ENCODE measurements at regions not wholly inside any gene's neighbourhood (a gene's known extent, or its start where the extent isn't known, plus 50 kb on each side); places are given as distances from the start of the nearest gene placed in this dataset.

DNA sequence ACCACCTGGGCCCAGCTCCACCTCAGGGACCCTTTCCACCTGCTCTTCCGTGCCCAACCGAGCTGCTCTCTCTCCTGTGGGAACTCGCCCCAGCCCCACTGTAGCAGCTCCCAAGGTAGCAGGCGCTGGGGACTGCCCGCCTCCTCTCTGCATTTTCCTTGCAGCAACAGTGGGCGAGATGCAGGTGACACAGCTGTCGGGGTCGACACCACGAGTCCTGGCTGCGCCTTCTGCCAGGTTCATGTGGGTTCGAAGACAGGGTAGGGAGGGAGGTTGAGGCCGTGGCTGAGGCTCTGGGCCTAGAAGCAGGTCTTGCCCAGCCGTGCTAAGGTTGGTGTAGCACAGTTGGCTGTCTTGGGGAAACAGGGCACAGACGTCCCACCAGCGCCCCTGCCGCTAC lies 245.2 kb upstream of the FSTL5 start:
- Histone ChIP-seq H3K9me3 (replicated peaks; ENCODE audit: insufficient read depth, low read length) (no peaks in the 10 kb centered on the region), H3K79me2 (ENCODE audit: low read length) (no peaks in the 10 kb centered on the region), H4K20me1 (ENCODE audit: insufficient read depth, low read length) (no peaks in the 10 kb centered on the region), H3K9ac (ENCODE audit: low read length) (no peak overlapping the region), H2AFZ (ENCODE audit: low read length) (no peak overlapping the region), H3K4me2 (ENCODE audit: low read depth, low read length) (no peak overlapping the region), H3F3A (ENCODE audit: insufficient read depth, low read length) (no peaks in the 10 kb centered on the region), H3K4me3 (ENCODE audit: low read length) (no peak overlapping the region), H3K4me1 (ENCODE audit: low read length) (no peaks in the 10 kb centered on the region), H3K27me3 (replicated peaks; ENCODE audit: insufficient read depth, low read length) (no peaks in the 10 kb centered on the region), H3K9me2 (replicated peaks; ENCODE audit: insufficient read depth, low read length) (no peaks in the 10 kb centered on the region), H3K27ac (ENCODE audit: low read length) (no peak overlapping the region), H3K36me3 (replicated peaks; ENCODE audit: insufficient read depth, low read length) (no peaks in the 10 kb centered on the region)
- no peak for TF ChIP-seq EZH2 (optimal IDR thresholded peaks at IDR 0.05; ENCODE audit: low read depth, low read length)
- TF ChIP-seq, protein P1, sequence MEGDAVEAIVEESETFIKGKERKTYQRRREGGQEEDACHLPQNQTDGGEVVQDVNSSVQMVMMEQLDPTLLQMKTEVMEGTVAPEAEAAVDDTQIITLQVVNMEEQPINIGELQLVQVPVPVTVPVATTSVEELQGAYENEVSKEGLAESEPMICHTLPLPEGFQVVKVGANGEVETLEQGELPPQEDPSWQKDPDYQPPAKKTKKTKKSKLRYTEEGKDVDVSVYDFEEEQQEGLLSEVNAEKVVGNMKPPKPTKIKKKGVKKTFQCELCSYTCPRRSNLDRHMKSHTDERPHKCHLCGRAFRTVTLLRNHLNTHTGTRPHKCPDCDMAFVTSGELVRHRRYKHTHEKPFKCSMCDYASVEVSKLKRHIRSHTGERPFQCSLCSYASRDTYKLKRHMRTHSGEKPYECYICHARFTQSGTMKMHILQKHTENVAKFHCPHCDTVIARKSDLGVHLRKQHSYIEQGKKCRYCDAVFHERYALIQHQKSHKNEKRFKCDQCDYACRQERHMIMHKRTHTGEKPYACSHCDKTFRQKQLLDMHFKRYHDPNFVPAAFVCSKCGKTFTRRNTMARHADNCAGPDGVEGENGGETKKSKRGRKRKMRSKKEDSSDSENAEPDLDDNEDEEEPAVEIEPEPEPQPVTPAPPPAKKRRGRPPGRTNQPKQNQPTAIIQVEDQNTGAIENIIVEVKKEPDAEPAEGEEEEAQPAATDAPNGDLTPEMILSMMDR (IDR thresholded peaks at IDR 0.05; ENCODE audit: low read length) = no peak
- DNase-seq = no peak

DNA sequence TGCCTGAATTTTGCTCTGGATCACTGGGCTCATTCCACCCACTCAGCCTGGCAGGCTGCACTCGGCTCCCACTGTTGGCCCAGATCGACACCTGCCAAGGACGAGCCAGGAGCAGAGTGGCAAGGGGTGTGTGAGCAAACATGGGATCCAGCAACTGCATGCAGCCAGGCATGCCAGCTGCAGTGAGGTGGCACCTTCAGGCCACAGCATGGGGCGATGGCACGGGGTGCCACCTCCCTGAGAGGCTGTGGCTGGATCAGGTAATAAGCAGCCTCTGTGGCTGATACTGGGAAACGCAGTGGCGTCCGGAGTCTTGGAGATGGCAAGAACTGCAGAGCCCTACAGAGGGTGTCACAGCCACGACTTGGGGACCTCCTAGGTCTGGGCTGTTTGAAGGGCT lies 244.5 kb upstream of the FSTL5 start:
- Histone ChIP-seq H3K9ac (ENCODE audit: low read length) (no peak overlapping the region), H3K4me3 (ENCODE audit: low read length) (no peak overlapping the region), H2AFZ (ENCODE audit: low read length) (no peak overlapping the region), H3K27ac (ENCODE audit: low read length) (no peak overlapping the region), H3K4me1 (ENCODE audit: low read length) (no peaks in the 10 kb centered on the region), H3K79me2 (ENCODE audit: low read length) (no peaks in the 10 kb centered on the region), H3K36me3 (replicated peaks; ENCODE audit: insufficient read depth, low read length) (no peaks in the 10 kb centered on the region), H3K27me3 (replicated peaks; ENCODE audit: insufficient read depth, low read length) (no peaks in the 10 kb centered on the region), H4K20me1 (ENCODE audit: insufficient read depth, low read length) (no peaks in the 10 kb centered on the region), H3K4me2 (ENCODE audit: low read depth, low read length) (no peak overlapping the region), H3K9me2 (replicated peaks; ENCODE audit: insufficient read depth, low read length) (no peaks in the 10 kb centered on the region), H3K9me3 (replicated peaks; ENCODE audit: insufficient read depth, low read length) (no peaks in the 10 kb centered on the region), H3F3A (ENCODE audit: insufficient read depth, low read length) (no peaks in the 10 kb centered on the region)
- no peak for DNase-seq
- TF ChIP-seq, protein P1 (IDR thresholded peaks at IDR 0.05; ENCODE audit: low read length) = no peak
- TF ChIP-seq EZH2phosphoT487 (IDR thresholded peaks at IDR 0.05; ENCODE audit: low read length) (no peak), EZH2 (optimal IDR thresholded peaks at IDR 0.05; ENCODE audit: low read depth, low read length) (no peak)

DNA sequence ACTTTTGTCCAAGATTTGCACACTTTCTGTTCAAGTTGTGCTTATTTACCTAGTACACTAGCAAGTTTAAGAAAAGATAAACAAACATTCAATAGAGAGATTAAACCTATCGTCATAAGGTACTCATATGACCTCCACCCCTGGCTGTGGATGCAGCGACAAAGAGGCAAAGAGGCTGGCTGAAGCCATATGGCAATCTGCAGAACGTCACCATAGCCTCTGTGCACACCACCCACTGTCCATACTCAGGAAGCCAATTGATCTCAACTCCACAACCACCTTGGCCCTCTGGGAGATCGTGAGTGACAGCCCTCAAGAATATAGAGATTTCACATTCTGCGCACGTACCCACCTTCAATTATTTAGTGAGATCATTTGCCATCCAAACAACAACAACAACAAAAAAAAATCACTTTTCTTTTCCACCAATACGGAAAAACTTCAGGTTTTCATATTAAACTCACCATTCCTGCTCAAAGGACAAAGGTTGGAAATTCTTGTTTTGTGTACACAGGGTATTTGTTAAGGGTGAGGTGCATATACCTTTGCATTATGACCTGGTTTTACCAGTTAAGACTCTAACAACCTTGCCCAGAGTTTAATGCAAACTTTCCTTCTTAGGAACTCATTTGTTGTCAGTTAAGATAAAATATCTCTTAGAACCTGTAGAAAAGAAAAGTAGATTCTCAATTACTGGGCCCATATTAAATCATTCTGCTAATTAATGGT lies 243.0 kb upstream of the FSTL5 start:
- no peaks in the 10 kb centered on the region for H3K4me1 ChIP-seq (ENCODE audit: low read length)
- no peak overlapping the region for H3K9ac ChIP-seq (ENCODE audit: low read length)
- no peaks in the 10 kb centered on the region for H4K20me1 ChIP-seq (ENCODE audit: insufficient read depth, low read length)
- H3K36me3 ChIP-seq (replicated peaks; ENCODE audit: insufficient read depth, low read length) = no peaks in the 10 kb centered on the region
- no peak overlapping the region for H3K4me2 ChIP-seq (ENCODE audit: low read depth, low read length)
- H3F3A ChIP-seq (ENCODE audit: insufficient read depth, low read length) = no peaks in the 10 kb centered on the region
- no peaks in the 10 kb centered on the region for H3K9me2 ChIP-seq (replicated peaks; ENCODE audit: insufficient read depth, low read length)
- no peak overlapping the region for H2AFZ ChIP-seq (ENCODE audit: low read length)
- no peaks in the 10 kb centered on the region for H3K9me3 ChIP-seq (replicated peaks; ENCODE audit: insufficient read depth, low read length)
- H3K27me3 ChIP-seq (replicated peaks; ENCODE audit: insufficient read depth, low read length) = no peaks in the 10 kb centered on the region
- TF ChIP-seq EZH2 (optimal IDR thresholded peaks at IDR 0.05; ENCODE audit: low read depth, low read length) (no peak), EZH2phosphoT487 (IDR thresholded peaks at IDR 0.05; ENCODE audit: low read length) (no peak)
- TF ChIP-seq, protein P1 (IDR thresholded peaks at IDR 0.05; ENCODE audit: low read length) = no peak
- H3K79me2 ChIP-seq (ENCODE audit: low read length) = no peaks in the 10 kb centered on the region
- DNase-seq = no peak
- H3K27ac ChIP-seq (ENCODE audit: low read length) = no peak overlapping the region
- H3K4me3 ChIP-seq (ENCODE audit: low read length) = no peak overlapping the region
